PFSK-1 (cell line): ENCODE measurements at regions not wholly inside any gene's neighbourhood (a gene's known extent, or its start where the extent isn't known, plus 50 kb on each side); places are given as distances from the start of the nearest gene placed in this dataset.

ENCODE experiments used
- POLR2AphosphoS5 ChIP-seq: IDR thresholded peaks from 2 replicates; pipeline ENCODE4 v1.6.1; 2012; ENCODE audit warnings: low read depth, mild to moderate bottlenecking, control low read depth, low read length, moderate library complexity
- SIN3A ChIP-seq: IDR thresholded peaks from 2 replicates; pipeline ENCODE4 v1.6.1; 2012; ENCODE audit warnings: mild to moderate bottlenecking, low read length, moderate library complexity, borderline replicate concordance; ENCODE audit not compliant: insufficient read depth
- TAF1 ChIP-seq: IDR thresholded peaks from 2 replicates; pipeline ENCODE4 v1.6.1; 2012; ENCODE audit warnings: low read length, control low read depth, borderline replicate concordance; ENCODE audit not compliant: insufficient read depth
- TF ChIP-seq, protein P1 (sequence below), 2 experiments: IDR thresholded peaks; 2 replicates each; pipeline versions ENCODE4 v1.6.1 to v1.8.0; 2011 to 2012; ENCODE audit warnings: low read depth in 2 of 2, low read length in 2 of 2, control low read depth in 1 of 2, inconsistent platforms in 1 of 2, mild to moderate bottlenecking in 1 of 2, moderate library complexity in 1 of 2; ENCODE audit not compliant: insufficient read depth in 1 of 2

DNA sequence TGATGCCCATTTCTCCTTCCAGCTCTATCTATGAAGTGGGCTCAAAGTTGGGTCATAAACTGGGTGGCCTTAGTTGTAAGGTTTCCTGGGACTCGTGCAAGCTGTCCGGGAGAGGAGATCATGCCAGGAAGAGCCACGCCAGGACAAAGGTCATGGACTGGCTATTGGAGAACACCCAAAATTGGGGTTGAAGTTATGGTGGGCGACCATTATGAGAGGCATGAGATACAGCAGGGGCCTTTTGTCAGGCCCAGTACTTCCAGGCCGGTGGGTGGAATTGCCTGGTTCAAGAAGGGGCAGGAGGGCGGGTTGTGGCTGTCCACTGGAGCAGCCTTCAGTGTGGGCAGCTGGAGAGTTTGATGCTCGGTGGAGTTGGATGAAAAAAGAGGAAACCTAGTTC is 225.1 kb upstream of the SSTR4 start:
- TF ChIP-seq POLR2AphosphoS5 (no peak), SIN3A (no peak), TAF1 (no peak)
- TF ChIP-seq, protein P1, sequence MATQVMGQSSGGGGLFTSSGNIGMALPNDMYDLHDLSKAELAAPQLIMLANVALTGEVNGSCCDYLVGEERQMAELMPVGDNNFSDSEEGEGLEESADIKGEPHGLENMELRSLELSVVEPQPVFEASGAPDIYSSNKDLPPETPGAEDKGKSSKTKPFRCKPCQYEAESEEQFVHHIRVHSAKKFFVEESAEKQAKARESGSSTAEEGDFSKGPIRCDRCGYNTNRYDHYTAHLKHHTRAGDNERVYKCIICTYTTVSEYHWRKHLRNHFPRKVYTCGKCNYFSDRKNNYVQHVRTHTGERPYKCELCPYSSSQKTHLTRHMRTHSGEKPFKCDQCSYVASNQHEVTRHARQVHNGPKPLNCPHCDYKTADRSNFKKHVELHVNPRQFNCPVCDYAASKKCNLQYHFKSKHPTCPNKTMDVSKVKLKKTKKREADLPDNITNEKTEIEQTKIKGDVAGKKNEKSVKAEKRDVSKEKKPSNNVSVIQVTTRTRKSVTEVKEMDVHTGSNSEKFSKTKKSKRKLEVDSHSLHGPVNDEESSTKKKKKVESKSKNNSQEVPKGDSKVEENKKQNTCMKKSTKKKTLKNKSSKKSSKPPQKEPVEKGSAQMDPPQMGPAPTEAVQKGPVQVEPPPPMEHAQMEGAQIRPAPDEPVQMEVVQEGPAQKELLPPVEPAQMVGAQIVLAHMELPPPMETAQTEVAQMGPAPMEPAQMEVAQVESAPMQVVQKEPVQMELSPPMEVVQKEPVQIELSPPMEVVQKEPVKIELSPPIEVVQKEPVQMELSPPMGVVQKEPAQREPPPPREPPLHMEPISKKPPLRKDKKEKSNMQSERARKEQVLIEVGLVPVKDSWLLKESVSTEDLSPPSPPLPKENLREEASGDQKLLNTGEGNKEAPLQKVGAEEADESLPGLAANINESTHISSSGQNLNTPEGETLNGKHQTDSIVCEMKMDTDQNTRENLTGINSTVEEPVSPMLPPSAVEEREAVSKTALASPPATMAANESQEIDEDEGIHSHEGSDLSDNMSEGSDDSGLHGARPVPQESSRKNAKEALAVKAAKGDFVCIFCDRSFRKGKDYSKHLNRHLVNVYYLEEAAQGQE (IDR thresholded peaks at IDR 0.05; ENCODE audit: insufficient read depth in 1 of 2, low read depth in 2 of 2, low read length in 2 of 2) = no peak
